ENCODE measurements at regions not wholly inside any gene's neighbourhood (a gene's known extent, or its start where the extent isn't known, plus 50 kb on each side); places are given as distances from the start of the nearest gene placed in this dataset.

- H3K27ac ChIP-seq (ENCODE audit: insufficient read length, low read depth, low read length), result no peak overlapping the region
- H3K27me3 Mint-ChIP-seq (ENCODE audit: low read depth), result peaks cover 4% of the 10 kb centered on the region; the same call in 1 of the 2 replicates
- TF ChIP-seq CTCF (conservative IDR thresholded peaks at IDR 0.05), result no peak
These were observed 127.1 kb upstream of the CHST15 start for GRCh38 chr10:124220547-124220946.

More at GRCh38 chr10:124220547-124220946, 127.1 kb upstream of the CHST15 start:
- Histone ChIP-seq H2AFZ (ENCODE audit: low read length) (no peak overlapping the region), H3K23ac (ENCODE audit: insufficient read length, low read depth, low read length) (no peak overlapping the region), H3K79me2 (ENCODE audit: insufficient read depth, low read length) (no peaks in the 10 kb centered on the region), H4K5ac (ENCODE audit: insufficient read length, low read depth, low read length) (no peak overlapping the region), H3K9me3 (ENCODE audit: control insufficient read depth, low read depth, low read length) (no peaks in the 10 kb centered on the region), H3T11ph (ENCODE audit: low read length) (no peak overlapping the region), H4K8ac (replicated peaks; ENCODE audit: insufficient read length, low read depth, low read length) (no peak overlapping the region), H3K18ac (ENCODE audit: insufficient read length, low read depth, low read length) (no peak overlapping the region), H3K27me3 (ENCODE audit: insufficient read depth, low read length) (no peaks in the 10 kb centered on the region), H2BK15ac (ENCODE audit: low read depth, low read length) (no peak overlapping the region), H2BK12ac (ENCODE audit: insufficient read length, low read depth, low read length) (no peak overlapping the region), H3K56ac (ENCODE audit: insufficient read length, low read depth, low read length) (no peak overlapping the region), H4K20me1 (ENCODE audit: control insufficient read depth, insufficient read depth, insufficient read length) (no peaks in the 10 kb centered on the region), H4K91ac (ENCODE audit: insufficient read length, low read depth, low read length) (no peak overlapping the region), H2AK5ac (ENCODE audit: insufficient read length, low read length) (no peak overlapping the region), H3K79me1 (ENCODE audit: insufficient read depth, low read depth, low read length, poor library complexity, severe bottlenecking) (no peaks in the 10 kb centered on the region), H3K14ac (ENCODE audit: insufficient read depth, low read length) (no peak overlapping the region), H2BK20ac (ENCODE audit: low read depth, low read length, poor library complexity, severe bottlenecking) (no peak overlapping the region), H3K23me2 (ENCODE audit: insufficient read length, low read depth, low read length, poor library complexity, severe bottlenecking) (peaks cover 2% of the 10 kb centered on the region), H3K9ac (ENCODE audit: extremely low read depth, insufficient read length, low read length) (no peak overlapping the region), H3K4ac (ENCODE audit: low read depth, low read length) (no peak overlapping the region), H2BK5ac (ENCODE audit: insufficient read length, low read length) (no peak overlapping the region), H2BK120ac (ENCODE audit: low read depth, low read length, poor library complexity, severe bottlenecking) (no peak overlapping the region), H3K4me2 (ENCODE audit: insufficient read depth, insufficient read length, low read length) (no peak overlapping the region), H3K4me1 (ENCODE audit: insufficient read depth, low read length) (0 out of 2 replicates have a peak, but pooled peaks cover 2% of the 10 kb centered on the region)
- Mint-ChIP-seq H3K9me3 (no peaks in the 10 kb centered on the region), H3K4me3 (no peak overlapping the region), H3K36me3 (ENCODE audit: insufficient read depth in 1 of 3, low read depth in 3 of 3) (peaks cover 0 to 2% (median 0%) of the 10 kb centered on the region in 3 experiments; a peak in 1 of 7 replicates), H3K4me1 (peaks cover 12 to 18% of the 10 kb centered on the region in 2 experiments), H3K27ac (no peak overlapping the region)
- WGBS (ENCODE audit: extremely low coverage, insufficient read length, low lambda C conversion rate), result no CpG with 5 or more reads among the region's 6 CpGs
- no peak for DNase-seq
